Heart left ventricle (tissue), 13 donors: ENCODE measurements at regions not wholly inside any gene's neighbourhood (a gene's known extent, or its start where the extent isn't known, plus 50 kb on each side); places are given as distances from the start of the nearest gene placed in this dataset.

Experiments
- CTCF ChIP-seq, 12 donors: fragments of 200-600 bp; sonication (generic) in 4 of 12; IDR thresholded peaks; one replicate each; pipeline versions ENCODE4 v1.5.0 to v1.8.0; 2018 to 2022; ENCODE audit warnings: antibody characterized with exemption in 12 of 12, mild to moderate bottlenecking in 5 of 12
- POLR2A ChIP-seq, 2 donors: fragments of 450-650 bp; IDR thresholded peaks; one replicate each; pipeline ENCODE4 v1.6.1; 2017; ENCODE audit warnings: antibody characterized with exemption in 2 of 2, mild to moderate bottlenecking in 2 of 2, moderate library complexity in 2 of 2
- donor health status: ischemic (EF 13 %, LVEDD 7.1; RV severe dilation, severe dysfunction).
- donor health status: DM: no; HTN: yes; CAD: no.
- donor health status: DM: no; HTN: no; CAD: no.
- donor health status: ischemic (EF 25% LVEDD 6.9; RV normal size, moderate dysfunction).
- donor health status: ischemic (EF 25% LVEDD 5.7; RV mildly dilated, moderate dysfunction).
- donor health status: ischemic (EF 35%, LVEDD 5.7; RV mildly dilated, moderate dysfunction).
- donor health status: nonischemic (EF 11% LVEDD 7.7; RV severe dilation, severe dysfunction).
- donor health status: DM: yes; HTN: yes; CAD: no.
- donor health status: PGD.
- donor health status: ischemic (EF 29% LVEDD 5.4; RV normal size, mild dysfunction).
- donor health status: nonischemic (EF 23%, LVEDD 6.1; RV moderate dilation, normal function).

- TF ChIP-seq POLR2A (IDR thresholded peaks at IDR 0.05) (no peak), CTCF (IDR thresholded peaks at IDR 0.05) (no peak)
These were observed 803.9 kb downstream of the C4orf33 start for GRCh38 chr4:129899849-129900248.
